Fibroblast of lung (primary cell): ENCODE measurements at regions not wholly inside any gene's neighbourhood (a gene's known extent, or its start where the extent isn't known, plus 50 kb on each side); places are given as distances from the start of the nearest gene placed in this dataset.

Source experiments
- DNase-seq, 2 donors: peaks; one replicate each; pipeline versions ENCODE4 v3.0.0 to v3.0.0-alpha.2; 2010; ENCODE audit warnings: low read depth in 2 of 2
- H2AFZ ChIP-seq: 2 replicates; pipeline ENCODE4 v1.5.1; 2012; ENCODE audit warnings: low read length, control low read depth, inconsistent platforms
- H3K27ac ChIP-seq: 2 replicates; pipeline ENCODE4 v1.5.1; 2011; ENCODE audit warnings: low read length, control low read depth; ENCODE audit not compliant: insufficient read depth
- H3K27me3 ChIP-seq: 2 replicates; pipeline ENCODE4 v1.5.1; 2011; ENCODE audit warnings: mild to moderate bottlenecking, low read length; ENCODE audit not compliant: control insufficient read depth, insufficient read depth
- H3K36me3 ChIP-seq: 2 replicates; pipeline ENCODE4 v1.5.1; 2011; ENCODE audit warnings: low read length; ENCODE audit not compliant: control insufficient read depth, insufficient read depth
- H3K4me1 ChIP-seq: 2 replicates; pipeline ENCODE4 v1.5.1; 2011; ENCODE audit warnings: low read length; ENCODE audit not compliant: control insufficient read depth, insufficient read depth; ENCODE audit errors: extremely low read depth
- H3K4me2 ChIP-seq: 2 replicates; pipeline ENCODE4 v1.5.1; 2011; ENCODE audit warnings: low read length, control low read depth; ENCODE audit not compliant: insufficient read depth; ENCODE audit errors: extremely low read depth
- H3K4me3 ChIP-seq, 4 experiments: fragments of 200-600 bp in 1 of 4; sonication (generic) in 1 of 4; replicated peaks in 1 of 4; 2 replicates each; pipeline ENCODE4 v1.5.1; 2011 to 2016; ENCODE audit warnings: low read length in 4 of 4, low read depth in 3 of 4, mild to moderate bottlenecking in 3 of 4, control low read depth in 2 of 4, inconsistent platforms in 1 of 4, mixed read lengths in 1 of 4; ENCODE audit not compliant: insufficient read depth in 1 of 4; ENCODE audit errors: control extremely low read depth in 1 of 4
- H3K79me2 ChIP-seq: 2 replicates; pipeline ENCODE4 v1.5.1; 2012; ENCODE audit warnings: mild to moderate bottlenecking, low read length, inconsistent platforms; ENCODE audit not compliant: control insufficient read depth, insufficient read depth
- H3K9ac ChIP-seq: 2 replicates; pipeline ENCODE4 v1.5.1; 2011; ENCODE audit warnings: mild to moderate bottlenecking, low read length, control low read depth; ENCODE audit not compliant: insufficient read depth
- H3K9me3 ChIP-seq: 2 replicates; pipeline ENCODE4 v1.5.1; 2012; ENCODE audit warnings: low read depth, low read length; ENCODE audit not compliant: control insufficient read depth, insufficient read depth
- H4K20me1 ChIP-seq: 2 replicates; pipeline ENCODE4 v1.5.1; 2011; ENCODE audit warnings: low read length; ENCODE audit not compliant: control insufficient read depth, insufficient read depth; ENCODE audit errors: extremely low read depth
- CTCF ChIP-seq, 2 donors: IDR thresholded peaks in 1 of 2; conservative IDR thresholded peaks in 1 of 2; 1 replicate in 1 of 2; 2 replicates in 1 of 2; pipeline ENCODE4 v1.5.1; 2011 to 2012; ENCODE audit warnings: low read length in 2 of 2, control low read depth in 1 of 2, inconsistent platforms in 1 of 2, low read depth in 1 of 2, mild to moderate bottlenecking in 1 of 2
- EZH2 ChIP-seq: IDR thresholded peaks from 2 replicates; pipeline ENCODE4 v1.5.1; 2012; ENCODE audit warnings: low read length, control low read depth, mild to moderate bottlenecking; ENCODE audit errors: missing control alignments

GRCh38 chr13:79090552-79091124 lies 315.4 kb downstream of the RBM26 start:
- Histone ChIP-seq H3K79me2 (no peaks in the 10 kb centered on the region), H3K36me3 (no peaks in the 10 kb centered on the region), H3K27ac (no peak overlapping the region), H3K9ac (no peak overlapping the region), H3K4me3 (no peak overlapping the region), H4K20me1 (no peaks in the 10 kb centered on the region), H3K4me2 (no peak overlapping the region), H3K4me1 (no peaks in the 10 kb centered on the region), H3K27me3 (no peaks in the 10 kb centered on the region), H3K9me3 (no peaks in the 10 kb centered on the region), H2AFZ (no peak overlapping the region)
- TF ChIP-seq EZH2 (no peak), CTCF (conservative IDR thresholded peaks at IDR 0.05 in 1 of 2, IDR thresholded peaks at IDR 0.05 in 1 of 2; ENCODE audit: low read depth in 1 of 2, low read length in 2 of 2) (no peak)
- DNase-seq = no peak

- Histone ChIP-seq H3K36me3 (no peaks in the 10 kb centered on the region), H3K4me1 (no peaks in the 10 kb centered on the region), H2AFZ (no peak overlapping the region), H3K4me2 (no peak overlapping the region), H3K27ac (no peak overlapping the region), H3K27me3 (no peaks in the 10 kb centered on the region), H3K9me3 (no peaks in the 10 kb centered on the region), H3K9ac (no peak overlapping the region), H3K4me3 (no peak overlapping the region), H4K20me1 (no peaks in the 10 kb centered on the region), H3K79me2 (no peaks in the 10 kb centered on the region)
- TF ChIP-seq CTCF (conservative IDR thresholded peaks at IDR 0.05 in 1 of 2, IDR thresholded peaks at IDR 0.05 in 1 of 2; ENCODE audit: low read depth in 1 of 2, low read length in 2 of 2) (no peak), EZH2 (no peak)
- DNase-seq = no peak
These were observed 321.1 kb downstream of the RBM26 start for GRCh38 chr13:79084802-79085424.

- no peak overlapping the region for H3K4me2 ChIP-seq
- H4K20me1 ChIP-seq = no peaks in the 10 kb centered on the region
- no peak overlapping the region for H2AFZ ChIP-seq
- H3K9me3 ChIP-seq = no peaks in the 10 kb centered on the region
- H3K27me3 ChIP-seq = no peaks in the 10 kb centered on the region
- no peaks in the 10 kb centered on the region for H3K36me3 ChIP-seq
- no peaks in the 10 kb centered on the region for H3K4me1 ChIP-seq
- H3K9ac ChIP-seq = no peak overlapping the region
- H3K27ac ChIP-seq = no peak overlapping the region
- TF ChIP-seq CTCF (conservative IDR thresholded peaks at IDR 0.05 in 1 of 2, IDR thresholded peaks at IDR 0.05 in 1 of 2; ENCODE audit: low read depth in 1 of 2, low read length in 2 of 2) = no peak
- TF ChIP-seq EZH2 = no peak
- DNase-seq = no peak
- H3K4me3 ChIP-seq = no peak overlapping the region
- no peaks in the 10 kb centered on the region for H3K79me2 ChIP-seq
These were observed 324.1 kb downstream of the RBM26 start for GRCh38 chr13:79081942-79082341.
